Amygdala (tissue), 56 donors: ENCODE measurements at regions not wholly inside any gene's neighbourhood (a gene's known extent, or its start where the extent isn't known, plus 50 kb on each side); places are given as distances from the start of the nearest gene placed in this dataset.
A peak's percentile ranks its signal among the peaks of the same experiment; 100 is the strongest.
"Not testable (repeated sequence)": the region's sequence is repeated elsewhere in the genome, so short reads cannot be mapped to it uniquely, and the experiment has no call there.

Source experiments
- DNase-seq, 56 donors: peaks; one replicate each; lab custom pipeline; 2025; lab: John Stamatoyannopoulos, UW

DNA sequence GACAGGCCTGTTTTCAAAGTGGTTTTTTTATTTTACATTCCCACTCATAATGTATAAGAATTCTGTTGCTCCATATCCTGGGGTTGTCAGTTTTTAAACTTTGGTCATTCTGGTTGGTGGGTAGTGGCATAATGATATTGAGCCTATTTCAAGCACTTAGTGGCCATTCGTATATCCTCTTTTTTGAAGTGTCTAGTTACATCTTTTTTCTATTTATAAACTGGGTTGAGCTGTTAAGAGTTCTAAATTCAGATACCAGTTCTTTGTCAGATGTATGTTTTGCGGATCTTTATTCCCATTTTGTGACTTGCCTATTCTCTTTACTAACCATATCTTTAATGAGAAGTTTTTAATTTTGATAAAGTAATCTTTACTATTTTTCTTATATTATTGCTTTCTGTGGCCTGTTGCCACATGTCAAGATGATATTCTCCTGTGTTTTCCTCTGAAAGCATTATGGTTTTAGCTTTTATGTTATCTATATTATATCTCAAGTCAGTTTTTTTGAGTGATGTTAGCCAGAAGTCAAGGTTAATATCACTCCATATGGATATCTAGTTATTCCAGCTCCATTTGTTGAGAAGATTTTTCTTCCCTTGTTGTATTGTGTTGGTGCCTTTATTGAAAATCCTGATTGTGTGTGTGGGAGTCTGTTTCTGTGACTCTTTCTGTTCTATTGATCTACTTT lies 110.9 kb downstream of the FHIP1A start:
- no peak for DNase-seq

DNA sequence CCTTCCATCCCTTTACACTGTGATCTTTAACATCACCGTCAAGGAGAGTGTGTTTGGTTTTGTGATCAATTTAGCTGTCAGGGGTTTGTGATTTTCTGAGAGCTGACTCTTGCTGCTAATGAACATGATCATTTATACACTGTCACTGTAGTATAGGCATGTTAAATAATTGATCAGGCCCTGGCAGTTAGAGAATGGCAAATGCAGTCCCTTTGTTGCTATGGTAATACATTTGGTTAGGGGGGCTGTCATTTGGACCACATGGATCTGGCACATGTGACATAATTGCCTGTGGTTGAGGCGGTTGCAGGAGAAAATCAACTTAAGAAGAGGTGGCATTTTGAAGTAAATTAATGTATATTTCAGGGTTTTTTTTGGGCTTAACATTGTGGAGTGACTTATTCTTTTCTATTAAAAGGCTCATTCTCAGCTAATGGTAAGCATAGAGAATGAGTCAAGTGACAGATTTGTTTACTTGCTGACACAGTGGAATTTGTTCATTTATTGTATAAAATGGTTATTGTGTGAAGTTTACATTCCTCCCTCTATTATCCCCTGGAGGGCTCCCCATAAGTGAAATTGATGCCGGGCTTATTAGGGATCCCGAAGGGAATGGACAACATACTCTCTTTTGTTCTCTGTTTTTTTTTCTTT lies 114.0 kb downstream of the FHIP1A start:
- no peak for DNase-seq

DNA sequence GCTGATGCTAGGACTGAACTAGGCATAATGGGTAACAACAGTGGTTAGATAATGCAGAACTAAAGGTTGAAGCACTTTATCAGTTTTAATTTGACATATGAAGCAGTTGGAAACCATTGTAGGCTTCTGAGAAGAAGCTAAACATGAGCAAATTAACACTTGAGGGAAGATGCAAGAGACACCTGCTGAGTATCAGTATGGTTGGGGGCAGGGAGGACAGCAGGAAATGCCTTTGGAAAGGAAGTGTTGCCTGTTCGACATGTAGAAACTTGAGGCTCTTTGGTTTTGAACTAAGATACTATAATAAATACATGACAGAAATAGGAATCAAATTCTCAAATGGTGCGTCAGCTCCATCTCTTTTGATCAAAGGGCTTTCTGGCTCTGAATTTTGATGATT lies 115.6 kb downstream of the FHIP1A start:
- no peak for DNase-seq

DNA sequence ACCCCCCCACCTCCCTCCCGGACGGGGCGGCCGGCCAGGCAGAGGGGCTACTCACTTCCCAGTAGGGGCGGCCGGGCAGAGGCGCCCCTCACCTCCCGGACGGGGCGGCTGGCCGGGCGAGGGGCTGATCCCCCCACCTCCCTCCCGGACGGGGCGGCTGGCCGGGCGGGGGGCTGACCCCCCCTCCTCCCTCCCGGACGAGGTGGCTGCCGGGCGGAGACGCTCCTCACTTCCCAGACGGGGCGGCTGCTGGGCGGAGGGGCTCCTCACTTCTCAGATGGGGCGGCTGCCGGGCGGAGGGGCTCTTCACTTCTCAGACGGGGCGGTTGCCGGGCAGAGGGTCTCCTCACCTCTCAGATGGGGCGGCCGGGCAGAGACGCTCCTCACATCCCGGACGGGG lies 117.5 kb downstream of the FHIP1A start:
- not testable (repeated sequence) for DNase-seq

DNA sequence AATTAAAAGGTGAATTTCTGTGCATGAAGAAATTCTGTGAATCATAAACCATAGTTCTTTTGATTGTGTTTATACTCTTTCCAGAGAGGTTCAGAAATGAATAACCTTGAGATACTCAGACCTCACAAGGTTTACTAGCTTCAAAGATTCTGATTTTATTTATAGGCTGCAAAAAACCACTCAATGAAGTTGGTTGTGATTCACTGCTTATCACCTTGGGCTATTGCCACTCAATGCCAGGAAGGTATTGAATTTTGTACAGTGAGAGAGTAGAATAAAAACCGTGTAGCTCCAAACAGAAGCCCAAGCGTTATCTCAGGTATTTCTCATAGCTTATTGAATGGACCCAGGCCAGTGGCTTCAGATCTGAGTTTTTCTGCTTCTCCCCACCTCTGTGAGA lies 118.7 kb downstream of the FHIP1A start:
- no peak for DNase-seq

DNA sequence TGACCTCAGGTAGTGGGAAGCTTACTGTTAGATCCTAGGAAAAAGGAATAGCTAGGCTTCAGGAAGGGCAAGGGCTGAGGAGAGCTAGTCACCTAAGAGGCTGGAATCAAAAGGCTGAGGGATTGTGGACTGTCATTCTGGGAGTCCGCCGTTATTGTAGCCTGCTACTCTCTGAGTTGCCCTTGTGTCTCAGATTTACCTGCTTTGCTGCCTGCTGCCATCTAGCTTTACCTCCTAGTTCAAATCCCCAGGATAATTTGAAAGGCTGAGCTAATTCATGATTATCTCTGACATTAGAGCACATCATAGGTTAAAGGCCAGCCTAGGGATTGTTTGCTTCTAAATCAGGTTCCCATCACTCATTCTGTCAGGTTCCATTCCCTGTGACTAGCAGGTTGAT lies 120.2 kb downstream of the FHIP1A start:
- no peak for DNase-seq

DNA sequence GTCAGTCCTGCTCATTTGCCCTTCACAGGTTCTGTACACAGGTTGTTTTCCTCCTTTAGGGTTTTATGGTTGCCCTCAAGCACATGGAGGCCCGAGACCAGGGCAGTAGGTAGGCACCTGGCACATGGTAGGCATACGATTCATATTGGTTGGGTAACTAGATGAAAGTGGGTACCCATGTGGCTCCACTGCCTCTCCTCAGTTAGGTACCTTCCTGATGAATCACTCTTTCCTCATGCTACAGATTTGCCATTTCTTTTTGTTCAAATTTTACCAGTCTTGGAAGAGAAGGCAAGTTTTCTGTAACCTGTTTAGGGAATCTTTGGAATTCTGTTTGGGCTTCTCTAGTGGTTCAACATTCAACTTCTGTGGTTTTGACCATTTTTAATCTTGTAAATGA lies 121.3 kb downstream of the FHIP1A start:
- no peak for DNase-seq

DNA sequence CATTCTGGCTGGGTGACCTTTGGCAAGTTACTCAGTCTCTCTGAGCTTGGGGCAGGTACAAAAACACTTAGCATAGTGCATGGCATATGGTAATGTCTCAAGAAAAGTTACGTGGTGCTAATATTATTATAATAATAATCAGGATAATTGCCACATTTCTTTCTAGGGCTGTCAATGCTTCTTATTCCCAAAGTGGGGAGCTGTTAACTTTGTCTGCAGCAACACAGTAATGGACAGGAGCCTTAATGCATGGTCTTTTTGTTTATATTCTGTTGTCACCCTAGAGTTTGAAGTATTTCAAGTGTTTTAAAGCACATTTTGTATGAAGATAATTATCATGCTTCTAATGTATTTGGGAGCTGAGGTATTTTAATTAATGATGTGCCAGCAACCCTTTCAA lies 121.8 kb downstream of the FHIP1A start:
- no peak for DNase-seq

DNA sequence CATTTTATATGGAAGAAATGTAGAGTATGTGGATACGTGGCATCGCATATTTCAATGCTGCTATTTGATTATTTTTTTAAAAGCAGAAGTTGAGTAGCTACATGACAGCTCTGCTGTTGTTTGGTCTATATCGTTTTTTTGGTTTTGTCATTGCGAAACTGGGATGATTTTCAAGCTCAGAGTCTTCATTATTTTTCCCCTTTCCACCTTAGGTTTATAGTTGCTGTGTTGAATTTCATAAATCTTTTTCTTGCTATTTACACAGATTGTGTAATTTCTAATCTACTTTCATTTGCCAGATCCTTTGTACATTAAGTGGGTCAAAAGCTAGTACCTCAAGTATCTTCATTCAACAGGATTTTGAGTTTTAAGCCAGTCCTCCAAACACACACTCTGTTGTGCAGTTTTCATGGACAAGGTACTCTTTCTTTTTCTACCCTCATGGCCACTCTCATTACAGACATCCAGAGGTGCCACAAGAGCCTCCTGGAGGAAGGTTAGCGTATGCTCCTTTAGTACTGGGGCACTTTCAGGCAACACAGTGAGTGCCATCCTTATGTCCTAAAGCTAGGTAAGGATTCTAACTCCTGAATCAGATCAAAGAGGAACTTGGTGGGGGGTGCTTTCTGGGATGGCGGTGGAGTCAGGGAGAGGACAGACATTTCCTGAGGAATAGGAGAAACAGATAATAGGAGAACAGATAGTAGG lies 123.2 kb downstream of the FHIP1A start:
- no peak for DNase-seq

DNA sequence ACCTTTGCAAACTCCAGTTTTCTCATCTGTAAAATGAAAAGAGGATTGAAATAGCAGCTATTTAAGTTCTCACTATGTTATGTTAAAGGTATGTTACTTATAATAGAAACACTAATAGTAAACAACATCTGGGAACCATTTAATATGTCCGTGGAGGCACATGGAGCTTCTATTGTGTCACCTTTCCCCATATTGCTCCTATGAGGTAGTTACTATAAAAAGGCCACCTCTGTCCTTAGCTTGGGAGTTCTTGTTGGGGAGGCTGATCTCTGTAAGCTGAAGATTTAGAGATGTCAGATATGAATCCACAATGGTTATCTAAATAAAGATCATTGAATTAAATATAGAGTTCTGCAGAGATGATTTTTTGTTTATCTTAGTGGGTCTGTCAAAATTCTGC lies 125.2 kb downstream of the FHIP1A start:
- no peak for DNase-seq

DNA sequence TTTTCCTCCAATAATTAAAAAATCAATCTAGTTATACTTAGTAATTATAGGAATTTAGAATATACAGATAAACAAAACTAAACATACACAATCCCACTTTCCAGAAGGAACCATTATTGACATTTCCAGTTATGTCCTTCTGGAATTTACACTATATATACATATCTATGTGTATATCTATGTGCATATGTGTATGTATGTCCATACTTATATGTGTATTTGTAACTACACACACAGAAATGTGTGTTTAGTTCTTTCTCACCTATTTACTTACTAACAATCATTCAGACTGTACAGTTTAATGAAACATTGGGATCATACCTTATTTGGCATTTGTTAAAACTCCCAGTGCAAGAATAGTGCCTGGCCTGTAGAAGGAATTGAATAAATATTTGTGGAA lies 126.4 kb downstream of the FHIP1A start:
- DNase-seq = no peak

DNA sequence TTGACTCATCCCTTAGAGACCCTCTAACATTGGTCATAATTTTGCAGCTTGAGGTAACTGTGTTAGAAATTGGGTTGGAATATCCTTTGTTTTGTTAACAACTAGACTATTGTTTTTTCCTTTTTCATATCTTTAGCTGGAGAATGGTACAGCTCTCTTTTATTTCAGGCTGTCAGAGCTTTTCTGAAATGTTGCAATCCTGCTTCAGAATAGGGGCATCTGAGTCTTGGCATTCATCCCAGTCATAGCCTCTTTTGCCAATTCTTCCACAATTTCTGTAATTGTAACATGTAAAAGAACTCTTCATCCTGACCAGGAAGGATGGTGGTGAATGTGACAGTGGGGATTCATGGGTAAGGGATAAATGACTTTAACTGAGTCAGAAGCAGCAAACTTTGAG lies 128.7 kb downstream of the FHIP1A start:
- peak in 7 of 56 donors; percentile 1 to 19 (median 4) for DNase-seq

DNA sequence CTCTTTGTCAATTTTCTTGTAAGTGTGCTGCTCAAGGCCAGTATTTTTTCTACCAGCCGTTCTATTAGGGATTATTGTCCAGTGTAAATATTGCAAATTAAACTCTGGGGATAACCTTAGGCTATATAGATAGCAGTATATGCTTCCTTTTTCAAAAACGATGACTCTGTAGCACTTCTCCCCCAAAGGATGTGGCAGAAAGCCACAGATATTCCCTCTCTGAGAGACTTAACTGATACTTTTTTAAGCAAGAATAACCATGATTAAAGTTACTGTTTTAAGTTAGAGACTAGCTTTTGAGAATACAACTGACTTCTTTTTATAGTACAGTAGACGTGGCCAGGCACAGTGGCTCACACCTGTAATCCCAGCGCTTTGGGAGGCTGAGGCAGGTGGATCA lies 130.0 kb downstream of the FHIP1A start:
- no peak for DNase-seq

DNA sequence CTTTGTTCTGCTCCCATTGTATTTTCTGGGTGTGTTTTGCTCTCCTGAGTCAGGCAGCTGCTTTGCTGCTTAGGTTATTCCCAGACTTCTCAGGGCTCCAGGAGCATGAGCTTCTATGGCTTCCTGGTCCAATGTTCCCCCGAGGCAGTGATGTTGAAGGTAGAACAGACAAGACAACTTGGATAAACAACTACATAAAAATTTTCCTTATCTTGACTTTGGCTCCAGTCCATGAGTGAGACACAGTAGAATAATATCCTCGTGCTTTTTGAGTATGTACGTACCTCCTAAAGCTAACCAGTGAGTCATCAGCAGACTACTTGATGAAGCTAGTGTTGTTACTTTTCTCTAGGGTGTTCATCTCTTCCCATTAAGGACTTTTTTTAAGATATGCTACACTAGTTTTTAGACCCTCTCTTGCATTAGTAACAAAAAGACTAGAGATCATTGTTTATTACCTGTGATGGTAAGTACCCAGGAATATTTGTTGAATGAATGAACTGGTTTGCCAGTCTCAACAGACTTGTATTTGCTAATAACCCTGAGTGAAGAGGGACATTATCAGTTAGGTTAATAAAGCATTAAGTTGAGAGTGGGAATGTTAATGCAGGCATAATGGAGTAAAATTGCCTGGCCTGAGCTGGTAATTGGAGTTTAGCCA lies 131.9 kb downstream of the FHIP1A start:
- DNase-seq = peak in 1 of 56 donors; percentile 15

DNA sequence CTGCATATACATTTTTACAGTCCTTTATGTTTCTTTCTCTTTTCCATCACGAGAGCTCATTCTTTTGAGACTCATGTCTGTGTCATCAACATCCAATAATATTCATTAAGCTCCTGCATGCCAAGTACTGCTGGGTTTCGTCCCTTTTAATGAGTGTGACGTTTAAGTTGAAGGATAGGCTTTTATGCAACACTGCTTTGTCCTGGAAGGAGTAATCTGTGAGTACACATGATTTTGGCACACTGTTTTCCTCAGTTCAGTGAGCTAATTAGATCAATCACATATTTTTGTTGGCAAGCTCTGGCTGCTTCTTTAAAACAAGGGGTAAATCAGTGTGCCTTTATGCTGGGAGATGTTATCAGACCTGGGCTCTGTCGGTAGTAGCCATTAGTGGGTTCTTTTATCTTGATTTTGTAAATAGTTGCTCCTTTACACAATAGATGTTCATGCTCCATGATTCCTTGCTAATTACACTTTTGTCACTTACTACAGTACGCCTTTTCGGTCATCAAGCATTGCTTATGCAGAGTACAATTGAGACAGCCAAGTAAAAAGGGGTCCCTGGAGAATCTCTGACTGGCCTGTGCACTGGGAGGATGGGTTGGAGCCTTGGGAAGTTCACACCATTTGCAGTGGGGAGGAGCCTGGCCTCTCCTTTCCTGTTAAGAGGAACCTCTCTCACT lies 132.6 kb downstream of the FHIP1A start:
- no peak for DNase-seq

DNA sequence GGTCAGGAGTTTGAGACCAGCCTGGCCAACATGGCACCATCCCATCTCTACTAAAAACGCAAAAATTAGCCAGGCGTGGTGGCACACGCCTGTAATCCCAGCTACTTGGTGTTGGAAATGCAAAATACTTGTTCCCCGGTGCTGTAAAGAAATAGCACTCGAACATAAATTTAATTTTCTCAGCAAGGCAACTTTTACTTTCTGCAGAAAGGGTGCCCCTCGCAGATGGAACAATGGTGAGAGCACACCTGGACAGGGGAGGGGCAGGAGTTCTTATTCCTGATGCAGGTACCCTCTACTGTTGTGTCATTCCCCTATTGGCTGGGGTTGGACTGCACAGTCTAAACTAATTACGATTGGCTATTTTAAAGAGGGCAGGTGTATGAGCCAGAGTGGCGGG lies 139.7 kb downstream of the FHIP1A start:
- no peak for DNase-seq

DNA sequence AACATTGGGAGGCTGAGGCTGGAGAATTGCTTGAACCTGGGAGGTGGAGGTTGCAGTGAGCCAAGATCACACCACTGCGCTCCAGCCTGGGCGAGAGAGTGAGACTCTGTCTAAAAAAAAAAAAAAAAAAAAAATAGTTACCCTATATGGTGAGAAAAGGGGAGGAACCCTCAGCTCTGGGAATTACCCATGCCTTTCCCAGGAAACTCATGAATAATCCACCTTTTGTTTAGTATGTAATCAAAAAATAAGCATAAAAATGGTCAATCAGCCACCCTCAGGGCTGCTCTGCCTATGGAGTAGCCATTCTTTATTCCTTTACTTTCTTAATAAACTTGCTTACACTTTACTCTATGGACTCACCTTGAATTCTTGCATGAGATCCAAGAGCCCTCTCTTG lies 140.4 kb downstream of the FHIP1A start:
- DNase-seq = not testable (repeated sequence)

DNA sequence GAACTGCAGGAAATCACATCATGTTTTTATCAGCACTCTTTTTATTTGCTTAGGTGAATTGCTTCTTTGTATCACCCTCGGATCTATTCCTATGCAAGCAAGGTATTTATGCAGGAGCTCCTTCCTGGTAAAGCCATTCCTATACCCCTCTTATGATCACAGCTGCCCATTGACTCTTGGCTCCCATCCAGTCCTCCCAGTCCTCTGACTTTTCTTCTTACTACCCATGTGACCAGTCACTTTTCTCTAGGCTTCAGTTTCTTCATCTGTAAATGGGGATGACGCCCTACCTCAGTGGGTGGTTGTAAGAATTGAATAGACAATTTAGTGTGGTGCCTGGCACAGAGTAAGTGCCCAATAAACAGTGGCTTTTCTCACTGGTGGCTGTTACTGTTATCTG lies 144.9 kb downstream of the FHIP1A start:
- DNase-seq = no peak

DNA sequence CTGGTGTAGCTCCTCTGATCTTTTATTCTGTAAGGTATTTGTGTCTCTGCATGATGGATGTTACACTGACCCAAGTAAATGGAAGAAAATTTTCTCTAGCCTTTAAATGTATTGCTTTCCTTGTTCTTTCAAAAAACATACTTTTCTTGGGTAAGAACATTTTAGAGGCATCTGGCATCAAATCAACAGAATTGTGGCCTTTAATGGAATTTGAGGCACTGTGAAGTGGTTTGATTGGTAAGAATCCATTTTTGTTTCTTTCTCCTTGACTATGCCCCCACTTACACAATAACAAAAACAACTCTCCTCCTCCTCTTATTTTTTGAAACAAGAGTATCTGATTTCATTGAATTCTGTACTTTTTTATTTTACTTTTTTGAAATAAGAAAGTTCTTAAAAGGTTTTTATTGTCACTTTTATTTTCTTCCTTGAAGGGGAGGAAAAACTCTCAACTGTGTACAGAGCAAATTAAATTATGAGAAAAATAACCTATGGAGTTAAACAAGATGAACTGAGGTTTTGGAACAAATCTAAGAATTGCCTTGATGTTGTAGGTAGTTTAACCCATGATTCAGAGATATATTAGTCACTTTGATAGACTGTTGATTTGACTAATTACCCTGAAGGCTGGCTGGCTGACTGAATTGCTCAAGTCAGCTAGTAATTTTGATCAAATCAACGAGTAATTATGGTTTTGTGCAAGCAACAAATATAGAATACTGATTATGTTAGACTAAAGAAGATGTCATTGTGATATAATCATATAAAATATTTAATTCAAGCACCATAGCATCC lies 146.4 kb downstream of the FHIP1A start:
- no peak for DNase-seq
